ENCODE measurements at regions not wholly inside any gene's neighbourhood (a gene's known extent, or its start where the extent isn't known, plus 50 kb on each side); places are given as distances from the start of the nearest gene placed in this dataset.

DNA sequence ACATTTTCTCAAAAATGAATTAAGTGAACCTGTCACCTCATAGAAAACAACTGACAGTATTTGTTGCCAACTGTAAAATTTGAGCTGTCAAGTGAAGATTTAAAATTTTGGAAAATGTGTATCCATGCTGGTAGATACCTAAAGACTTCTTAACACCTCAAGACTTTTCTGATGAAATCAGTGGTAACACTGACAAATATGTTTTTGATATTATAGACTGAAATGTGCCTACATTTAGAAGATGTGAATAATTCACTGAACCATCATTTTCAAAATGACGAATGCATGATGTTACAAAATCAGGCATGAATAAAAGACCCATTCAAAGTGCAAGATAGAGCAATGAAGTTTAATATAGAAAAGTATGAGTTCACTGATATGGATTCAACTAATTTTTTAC is 51.5 kb upstream of the ASPRV1 start:
- H3K4me3 ChIP-seq, result no peak overlapping the region
- no peak overlapping the region for H3K27ac Mint-ChIP-seq
- no peak overlapping the region for H2AFZ ChIP-seq
- no peaks in the 10 kb centered on the region for H3K9me3 Mint-ChIP-seq
- peaks cover under 1% of the 10 kb centered on the region for H3K27me3 Mint-ChIP-seq (ENCODE audit: insufficient read depth, low read depth, poor library complexity)
- H3K4me1 Mint-ChIP-seq, result no peaks in the 10 kb centered on the region
- H3K4me2 ChIP-seq, result no peak overlapping the region
- no peaks in the 10 kb centered on the region for H3K79me2 ChIP-seq (replicated peaks; ENCODE audit: insufficient read depth)
- H3F3A ChIP-seq (replicated peaks; ENCODE audit: low read depth), result no peaks in the 10 kb centered on the region
- H4K20me1 ChIP-seq (replicated peaks; ENCODE audit: insufficient read depth), result no peaks in the 10 kb centered on the region
- no peaks in the 10 kb centered on the region for H3K36me3 ChIP-seq (ENCODE audit: insufficient read depth)
- H3K27me3 ChIP-seq (ENCODE audit: insufficient read depth), result no peaks in the 10 kb centered on the region
- H3K27ac ChIP-seq (ENCODE audit: low read depth), result no peak overlapping the region
- TF ChIP-seq CREB1 (CRISPR knock-in tag; IDR thresholded peaks at IDR 0.05; ENCODE audit: low read depth) (no peak), STAT1 (IDR thresholded peaks at IDR 0.05; ENCODE audit: unreplicated experiment) (no peak), ZNF114 (CRISPR knock-in tag; IDR thresholded peaks at IDR 0.05) (no peak), EZH2phosphoT487 (IDR thresholded peaks at IDR 0.05; ENCODE audit: unreplicated experiment) (no peak), JUNB (IDR thresholded peaks at IDR 0.05; ENCODE audit: unreplicated experiment) (no peak)
- TF ChIP-seq, protein P1, sequence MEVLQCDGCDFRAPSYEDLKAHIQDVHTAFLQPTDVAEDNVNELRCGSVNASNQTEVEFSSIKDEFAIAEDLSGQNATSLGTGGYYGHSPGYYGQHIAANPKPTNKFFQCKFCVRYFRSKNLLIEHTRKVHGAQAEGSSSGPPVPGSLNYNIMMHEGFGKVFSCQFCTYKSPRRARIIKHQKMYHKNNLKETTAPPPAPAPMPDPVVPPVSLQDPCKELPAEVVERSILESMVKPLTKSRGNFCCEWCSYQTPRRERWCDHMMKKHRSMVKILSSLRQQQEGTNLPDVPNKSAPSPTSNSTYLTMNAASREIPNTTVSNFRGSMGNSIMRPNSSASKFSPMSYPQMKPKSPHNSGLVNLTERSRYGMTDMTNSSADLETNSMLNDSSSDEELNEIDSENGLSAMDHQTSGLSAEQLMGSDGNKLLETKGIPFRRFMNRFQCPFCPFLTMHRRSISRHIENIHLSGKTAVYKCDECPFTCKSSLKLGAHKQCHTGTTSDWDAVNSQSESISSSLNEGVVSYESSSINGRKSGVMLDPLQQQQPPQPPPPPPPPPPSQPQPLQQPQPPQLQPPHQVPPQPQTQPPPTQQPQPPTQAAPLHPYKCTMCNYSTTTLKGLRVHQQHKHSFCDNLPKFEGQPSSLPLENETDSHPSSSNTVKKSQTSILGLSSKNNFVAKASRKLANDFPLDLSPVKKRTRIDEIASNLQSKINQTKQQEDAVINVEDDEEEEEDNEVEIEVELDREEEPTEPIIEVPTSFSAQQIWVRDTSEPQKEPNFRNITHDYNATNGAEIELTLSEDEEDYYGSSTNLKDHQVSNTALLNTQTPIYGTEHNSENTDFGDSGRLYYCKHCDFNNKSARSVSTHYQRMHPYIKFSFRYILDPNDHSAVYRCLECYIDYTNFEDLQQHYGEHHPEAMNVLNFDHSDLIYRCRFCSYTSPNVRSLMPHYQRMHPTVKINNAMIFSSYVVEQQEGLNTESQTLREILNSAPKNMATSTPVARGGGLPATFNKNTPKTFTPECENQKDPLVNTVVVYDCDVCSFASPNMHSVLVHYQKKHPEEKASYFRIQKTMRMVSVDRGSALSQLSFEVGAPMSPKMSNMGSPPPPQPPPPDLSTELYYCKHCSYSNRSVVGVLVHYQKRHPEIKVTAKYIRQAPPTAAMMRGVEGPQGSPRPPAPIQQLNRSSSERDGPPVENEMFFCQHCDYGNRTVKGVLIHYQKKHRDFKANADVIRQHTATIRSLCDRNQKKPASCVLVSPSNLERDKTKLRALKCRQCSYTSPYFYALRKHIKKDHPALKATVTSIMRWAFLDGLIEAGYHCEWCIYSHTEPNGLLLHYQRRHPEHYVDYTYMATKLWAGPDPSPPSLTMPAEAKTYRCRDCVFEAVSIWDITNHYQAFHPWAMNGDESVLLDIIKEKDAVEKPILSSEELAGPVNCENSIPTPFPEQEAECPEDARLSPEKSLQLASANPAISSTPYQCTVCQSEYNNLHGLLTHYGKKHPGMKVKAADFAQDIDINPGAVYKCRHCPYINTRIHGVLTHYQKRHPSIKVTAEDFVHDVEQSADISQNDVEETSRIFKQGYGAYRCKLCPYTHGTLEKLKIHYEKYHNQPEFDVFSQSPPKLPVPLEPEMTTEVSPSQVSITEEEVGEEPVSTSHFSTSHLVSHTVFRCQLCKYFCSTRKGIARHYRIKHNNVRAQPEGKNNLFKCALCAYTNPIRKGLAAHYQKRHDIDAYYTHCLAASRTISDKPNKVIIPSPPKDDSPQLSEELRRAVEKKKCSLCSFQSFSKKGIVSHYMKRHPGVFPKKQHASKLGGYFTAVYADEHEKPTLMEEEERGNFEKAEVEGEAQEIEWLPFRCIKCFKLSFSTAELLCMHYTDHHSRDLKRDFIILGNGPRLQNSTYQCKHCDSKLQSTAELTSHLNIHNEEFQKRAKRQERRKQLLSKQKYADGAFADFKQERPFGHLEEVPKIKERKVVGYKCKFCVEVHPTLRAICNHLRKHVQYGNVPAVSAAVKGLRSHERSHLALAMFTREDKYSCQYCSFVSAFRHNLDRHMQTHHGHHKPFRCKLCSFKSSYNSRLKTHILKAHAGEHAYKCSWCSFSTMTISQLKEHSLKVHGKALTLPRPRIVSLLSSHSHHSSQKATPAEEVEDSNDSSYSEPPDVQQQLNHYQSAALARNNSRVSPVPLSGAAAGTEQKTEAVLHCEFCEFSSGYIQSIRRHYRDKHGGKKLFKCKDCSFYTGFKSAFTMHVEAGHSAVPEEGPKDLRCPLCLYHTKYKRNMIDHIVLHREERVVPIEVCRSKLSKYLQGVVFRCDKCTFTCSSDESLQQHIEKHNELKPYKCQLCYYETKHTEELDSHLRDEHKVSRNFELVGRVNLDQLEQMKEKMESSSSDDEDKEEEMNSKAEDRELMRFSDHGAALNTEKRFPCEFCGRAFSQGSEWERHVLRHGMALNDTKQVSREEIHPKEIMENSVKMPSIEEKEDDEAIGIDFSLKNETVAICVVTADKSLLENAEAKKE (CRISPR knock-in tag; IDR thresholded peaks at IDR 0.05), result no peak
- TF ChIP-seq, protein P2, sequence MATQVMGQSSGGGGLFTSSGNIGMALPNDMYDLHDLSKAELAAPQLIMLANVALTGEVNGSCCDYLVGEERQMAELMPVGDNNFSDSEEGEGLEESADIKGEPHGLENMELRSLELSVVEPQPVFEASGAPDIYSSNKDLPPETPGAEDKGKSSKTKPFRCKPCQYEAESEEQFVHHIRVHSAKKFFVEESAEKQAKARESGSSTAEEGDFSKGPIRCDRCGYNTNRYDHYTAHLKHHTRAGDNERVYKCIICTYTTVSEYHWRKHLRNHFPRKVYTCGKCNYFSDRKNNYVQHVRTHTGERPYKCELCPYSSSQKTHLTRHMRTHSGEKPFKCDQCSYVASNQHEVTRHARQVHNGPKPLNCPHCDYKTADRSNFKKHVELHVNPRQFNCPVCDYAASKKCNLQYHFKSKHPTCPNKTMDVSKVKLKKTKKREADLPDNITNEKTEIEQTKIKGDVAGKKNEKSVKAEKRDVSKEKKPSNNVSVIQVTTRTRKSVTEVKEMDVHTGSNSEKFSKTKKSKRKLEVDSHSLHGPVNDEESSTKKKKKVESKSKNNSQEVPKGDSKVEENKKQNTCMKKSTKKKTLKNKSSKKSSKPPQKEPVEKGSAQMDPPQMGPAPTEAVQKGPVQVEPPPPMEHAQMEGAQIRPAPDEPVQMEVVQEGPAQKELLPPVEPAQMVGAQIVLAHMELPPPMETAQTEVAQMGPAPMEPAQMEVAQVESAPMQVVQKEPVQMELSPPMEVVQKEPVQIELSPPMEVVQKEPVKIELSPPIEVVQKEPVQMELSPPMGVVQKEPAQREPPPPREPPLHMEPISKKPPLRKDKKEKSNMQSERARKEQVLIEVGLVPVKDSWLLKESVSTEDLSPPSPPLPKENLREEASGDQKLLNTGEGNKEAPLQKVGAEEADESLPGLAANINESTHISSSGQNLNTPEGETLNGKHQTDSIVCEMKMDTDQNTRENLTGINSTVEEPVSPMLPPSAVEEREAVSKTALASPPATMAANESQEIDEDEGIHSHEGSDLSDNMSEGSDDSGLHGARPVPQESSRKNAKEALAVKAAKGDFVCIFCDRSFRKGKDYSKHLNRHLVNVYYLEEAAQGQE (IDR thresholded peaks at IDR 0.05; ENCODE audit: unreplicated experiment), result no peak
- TF ChIP-seq, protein P3, sequence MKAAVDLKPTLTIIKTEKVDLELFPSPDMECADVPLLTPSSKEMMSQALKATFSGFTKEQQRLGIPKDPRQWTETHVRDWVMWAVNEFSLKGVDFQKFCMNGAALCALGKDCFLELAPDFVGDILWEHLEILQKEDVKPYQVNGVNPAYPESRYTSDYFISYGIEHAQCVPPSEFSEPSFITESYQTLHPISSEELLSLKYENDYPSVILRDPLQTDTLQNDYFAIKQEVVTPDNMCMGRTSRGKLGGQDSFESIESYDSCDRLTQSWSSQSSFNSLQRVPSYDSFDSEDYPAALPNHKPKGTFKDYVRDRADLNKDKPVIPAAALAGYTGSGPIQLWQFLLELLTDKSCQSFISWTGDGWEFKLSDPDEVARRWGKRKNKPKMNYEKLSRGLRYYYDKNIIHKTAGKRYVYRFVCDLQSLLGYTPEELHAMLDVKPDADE (IDR thresholded peaks at IDR 0.05), result no peak
- H3K36me3 Mint-ChIP-seq (ENCODE audit: low read depth), result peaks cover 9% of the 10 kb centered on the region; the same call in 2 of the 3 replicates
- DNase-seq (ENCODE audit: low spot score) (no peak), ATAC-seq (no peak)
- no peaks in the 10 kb centered on the region for H3K4me1 ChIP-seq (ENCODE audit: insufficient read depth)
- H3K9me2 ChIP-seq (ENCODE audit: insufficient read depth), result no peaks in the 10 kb centered on the region
- H3K4me3 Mint-ChIP-seq, result no peak overlapping the region
